Loucy (cell line): ENCODE measurements at regions not wholly inside any gene's neighbourhood (a gene's known extent, or its start where the extent isn't known, plus 50 kb on each side); places are given as distances from the start of the nearest gene placed in this dataset.

Source experiments
- EZH2phosphoT487 ChIP-seq: fragments of 200-600 bp; IDR thresholded peaks from 2 replicates; pipeline ENCODE4 v1.6.1; 2018; ENCODE audit warnings: antibody characterized with exemption, mild to moderate bottlenecking, moderate library complexity, borderline replicate concordance
- TF ChIP-seq, protein P1 (sequence below): fragments of 200-600 bp; sonication (generic); conservative IDR thresholded peaks from 2 replicates; pipeline ENCODE4 v1.5.1; 2014; ENCODE audit warnings: mild to moderate bottlenecking, antibody characterized with exemption, low read length

GRCh38 chr6:106866875-106867658 is 107.5 kb downstream of the CD24 start:
- TF ChIP-seq, protein P1, sequence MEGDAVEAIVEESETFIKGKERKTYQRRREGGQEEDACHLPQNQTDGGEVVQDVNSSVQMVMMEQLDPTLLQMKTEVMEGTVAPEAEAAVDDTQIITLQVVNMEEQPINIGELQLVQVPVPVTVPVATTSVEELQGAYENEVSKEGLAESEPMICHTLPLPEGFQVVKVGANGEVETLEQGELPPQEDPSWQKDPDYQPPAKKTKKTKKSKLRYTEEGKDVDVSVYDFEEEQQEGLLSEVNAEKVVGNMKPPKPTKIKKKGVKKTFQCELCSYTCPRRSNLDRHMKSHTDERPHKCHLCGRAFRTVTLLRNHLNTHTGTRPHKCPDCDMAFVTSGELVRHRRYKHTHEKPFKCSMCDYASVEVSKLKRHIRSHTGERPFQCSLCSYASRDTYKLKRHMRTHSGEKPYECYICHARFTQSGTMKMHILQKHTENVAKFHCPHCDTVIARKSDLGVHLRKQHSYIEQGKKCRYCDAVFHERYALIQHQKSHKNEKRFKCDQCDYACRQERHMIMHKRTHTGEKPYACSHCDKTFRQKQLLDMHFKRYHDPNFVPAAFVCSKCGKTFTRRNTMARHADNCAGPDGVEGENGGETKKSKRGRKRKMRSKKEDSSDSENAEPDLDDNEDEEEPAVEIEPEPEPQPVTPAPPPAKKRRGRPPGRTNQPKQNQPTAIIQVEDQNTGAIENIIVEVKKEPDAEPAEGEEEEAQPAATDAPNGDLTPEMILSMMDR = no peak
- no peak for TF ChIP-seq EZH2phosphoT487
